WI38 (cell line): ENCODE measurements at regions not wholly inside any gene's neighbourhood (a gene's known extent, or its start where the extent isn't known, plus 50 kb on each side); places are given as distances from the start of the nearest gene placed in this dataset.

Experiments used
- H3K4me3 ChIP-seq: 2 replicates; pipeline ENCODE4 v1.5.1; 2011; ENCODE audit warnings: low read depth, mild to moderate bottlenecking, control low read depth, low read length
- CTCF ChIP-seq: IDR thresholded peaks from 2 replicates; pipeline ENCODE4 v1.5.1; 2012; ENCODE audit warnings: low read depth, mild to moderate bottlenecking, control low read depth, low read length

GRCh38 chr10:91126471-91126870 lies 94.0 kb upstream of the PCGF5 start:
- TF ChIP-seq CTCF, result no peak
- no peak overlapping the region for H3K4me3 ChIP-seq

- TF ChIP-seq CTCF, result no peak
- no peak overlapping the region for H3K4me3 ChIP-seq
Observed at GRCh38 chr10:91127341-91128082, 93.0 kb upstream of the PCGF5 start.

GRCh38 chr10:91135113-91135512 lies 85.3 kb upstream of the PCGF5 start:
- no peak for TF ChIP-seq CTCF
- no peak overlapping the region for H3K4me3 ChIP-seq

GRCh38 chr10:91137011-91137643 lies 83.3 kb upstream of the PCGF5 start:
- no peak for TF ChIP-seq CTCF
- H3K4me3 ChIP-seq, result no peak overlapping the region

- no peak overlapping the region for H3K4me3 ChIP-seq
- no peak for TF ChIP-seq CTCF
Observed at GRCh38 chr10:91137822-91138221, 82.6 kb upstream of the PCGF5 start.

- TF ChIP-seq CTCF, result no peak
- no peak overlapping the region for H3K4me3 ChIP-seq
Observed at GRCh38 chr10:91140995-91141549, 79.4 kb upstream of the PCGF5 start.

- H3K4me3 ChIP-seq, result no peak overlapping the region
- TF ChIP-seq CTCF, result no peak
Observed at GRCh38 chr10:91144961-91145360, 75.5 kb upstream of the PCGF5 start.
